ENCODE measurements at regions not wholly inside any gene's neighbourhood (a gene's known extent, or its start where the extent isn't known, plus 50 kb on each side); places are given as distances from the start of the nearest gene placed in this dataset.

- Histone ChIP-seq H3K27me3 (ENCODE audit: insufficient read depth in 3 of 3, low read length in 2 of 3) (no peaks in the 10 kb centered on the region), H3K9me3 (no peaks in the 10 kb centered on the region), H3K27ac (no peak overlapping the region), H3K4me1 (no peaks in the 10 kb centered on the region), H3K36me3 (ENCODE audit: insufficient read depth in 1 of 2, low read depth in 1 of 2) (no peaks in the 10 kb centered on the region), H3K4me3 (no peak overlapping the region)
- no peak for ATAC-seq
- DNase-seq, result no peak
- 88 to 91% (median 89%) methylated on average over 31 of the region's 31 CpGs for WGBS, 3 donors
- intact Hi-C loops (cut with DNase I), result loop anchor here in 1 of 2 donors (5.0 kb wide), 1 partner anchor 506 kb away; no protein-coding TSS in a partner anchor
- no peak for TF ChIP-seq CTCF (IDR thresholded peaks at IDR 0.05)
Observed at GRCh38 chr14:94690896-94691659, 78.8 kb downstream of the GSC start.

- intact Hi-C loops (cut with DNase I), result loop anchor here in 1 of 2 donors (5.0 kb wide), 1 partner anchor 507 kb away; no protein-coding TSS in a partner anchor
- no peak for DNase-seq
- H3K36me3 ChIP-seq (ENCODE audit: insufficient read depth in 1 of 2, low read depth in 1 of 2), result no peaks in the 10 kb centered on the region
- H3K27ac ChIP-seq, result no peak overlapping the region
- H3K27me3 ChIP-seq (ENCODE audit: insufficient read depth in 3 of 3, low read length in 2 of 3), result no peaks in the 10 kb centered on the region
- H3K9me3 ChIP-seq, result no peaks in the 10 kb centered on the region
- no peak overlapping the region for H3K4me3 ChIP-seq
- no peak for ATAC-seq
- TF ChIP-seq CTCF (IDR thresholded peaks at IDR 0.05), result no peak
- 82 to 85% (median 85%) methylated on average over 14 of the region's 14 CpGs for WGBS, 3 donors
- no peaks in the 10 kb centered on the region for H3K4me1 ChIP-seq
Observed at GRCh38 chr14:94690486-94690885, 78.3 kb downstream of the SERPINA3 start.

- no peaks in the 10 kb centered on the region for H3K36me3 ChIP-seq (ENCODE audit: insufficient read depth in 1 of 2, low read depth in 1 of 2)
- intact Hi-C loops (cut with DNase I), result loop anchor here (5.0 to 10.0 kb wide), 4 partner anchors 265 to 745 kb away; no protein-coding TSS in a partner anchor
- H3K4me3 ChIP-seq, result no peak overlapping the region
- 78 to 82% (median 81%) methylated on average over 18 of the region's 18 CpGs for WGBS, 3 donors
- DNase-seq (no peak), ATAC-seq (no peak)
- no peak overlapping the region for H3K27ac ChIP-seq
- H3K9me3 ChIP-seq, result no peaks in the 10 kb centered on the region
- no peaks in the 10 kb centered on the region for H3K27me3 ChIP-seq (ENCODE audit: insufficient read depth in 3 of 3, low read length in 2 of 3)
- no peaks in the 10 kb centered on the region for H3K4me1 ChIP-seq
- TF ChIP-seq CTCF (IDR thresholded peaks at IDR 0.05), result no peak
Observed at GRCh38 chr14:94689985-94690400, 77.8 kb downstream of the SERPINA3 start.

GRCh38 chr14:94689218-94689984 is 77.2 kb downstream of the SERPINA3 start:
- H3K27ac ChIP-seq, result no peak overlapping the region
- peak; percentile 76 to 92 (median 89) for ATAC-seq
- WGBS, 3 donors, result 18 to 25% (median 21%) methylated on average over 35 of the region's 35 CpGs
- H3K4me3 ChIP-seq, result no peak overlapping the region
- no peaks in the 10 kb centered on the region for H3K4me1 ChIP-seq
- H3K36me3 ChIP-seq (ENCODE audit: insufficient read depth in 1 of 2, low read depth in 1 of 2), result no peaks in the 10 kb centered on the region
- DNase-seq, result peak; percentile 68 to 79
- no peaks in the 10 kb centered on the region for H3K27me3 ChIP-seq (ENCODE audit: insufficient read depth in 3 of 3, low read length in 2 of 3)
- intact Hi-C loops (cut with DNase I), result loop anchor here (5.0 to 10.0 kb wide), 3 partner anchors 265 to 745 kb away; no protein-coding TSS in a partner anchor
- no peaks in the 10 kb centered on the region for H3K9me3 ChIP-seq
- peak; percentile 85 for TF ChIP-seq CTCF (IDR thresholded peaks at IDR 0.05)
